PC-9 (cell line): ENCODE measurements at regions not wholly inside any gene's neighbourhood (a gene's known extent, or its start where the extent isn't known, plus 50 kb on each side); places are given as distances from the start of the nearest gene placed in this dataset.

ENCODE experiments used
- EZH2 ChIP-seq: fragments of 200-600 bp; sonication (generic); IDR thresholded peaks from 2 replicates; pipeline ENCODE4 v1.8.0; 2017; ENCODE audit warnings: antibody characterized with exemption, low read depth
- TF ChIP-seq, protein P1 (sequence below): fragments of 200-600 bp; sonication (generic); conservative IDR thresholded peaks from 2 replicates; pipeline ENCODE4 v1.6.1; 2017; ENCODE audit warnings: mixed run types, antibody characterized with exemption, mild to moderate bottlenecking, moderate library complexity

GRCh38 chr10:61835946-61836887 lies 65.3 kb upstream of the ARID5B start:
- TF ChIP-seq, protein P1, sequence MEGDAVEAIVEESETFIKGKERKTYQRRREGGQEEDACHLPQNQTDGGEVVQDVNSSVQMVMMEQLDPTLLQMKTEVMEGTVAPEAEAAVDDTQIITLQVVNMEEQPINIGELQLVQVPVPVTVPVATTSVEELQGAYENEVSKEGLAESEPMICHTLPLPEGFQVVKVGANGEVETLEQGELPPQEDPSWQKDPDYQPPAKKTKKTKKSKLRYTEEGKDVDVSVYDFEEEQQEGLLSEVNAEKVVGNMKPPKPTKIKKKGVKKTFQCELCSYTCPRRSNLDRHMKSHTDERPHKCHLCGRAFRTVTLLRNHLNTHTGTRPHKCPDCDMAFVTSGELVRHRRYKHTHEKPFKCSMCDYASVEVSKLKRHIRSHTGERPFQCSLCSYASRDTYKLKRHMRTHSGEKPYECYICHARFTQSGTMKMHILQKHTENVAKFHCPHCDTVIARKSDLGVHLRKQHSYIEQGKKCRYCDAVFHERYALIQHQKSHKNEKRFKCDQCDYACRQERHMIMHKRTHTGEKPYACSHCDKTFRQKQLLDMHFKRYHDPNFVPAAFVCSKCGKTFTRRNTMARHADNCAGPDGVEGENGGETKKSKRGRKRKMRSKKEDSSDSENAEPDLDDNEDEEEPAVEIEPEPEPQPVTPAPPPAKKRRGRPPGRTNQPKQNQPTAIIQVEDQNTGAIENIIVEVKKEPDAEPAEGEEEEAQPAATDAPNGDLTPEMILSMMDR, result no peak
- TF ChIP-seq EZH2, result no peak
